ENCODE measurements at regions not wholly inside any gene's neighbourhood (a gene's known extent, or its start where the extent isn't known, plus 50 kb on each side); places are given as distances from the start of the nearest gene placed in this dataset.

GRCh38 chr10:46231087-46231486 lies 55.7 kb upstream of the ANTXRL start:
- no peaks in the 10 kb centered on the region for H3K27me3 ChIP-seq (ENCODE audit: insufficient read depth, low read length)
- no peaks in the 10 kb centered on the region for H3K4me1 ChIP-seq (ENCODE audit: insufficient read depth, low read length)
- no peak overlapping the region for H3K4me3 ChIP-seq (ENCODE audit: low read length)
- H3K9me3 ChIP-seq (ENCODE audit: low read depth, low read length), result no peaks in the 10 kb centered on the region

DNA sequence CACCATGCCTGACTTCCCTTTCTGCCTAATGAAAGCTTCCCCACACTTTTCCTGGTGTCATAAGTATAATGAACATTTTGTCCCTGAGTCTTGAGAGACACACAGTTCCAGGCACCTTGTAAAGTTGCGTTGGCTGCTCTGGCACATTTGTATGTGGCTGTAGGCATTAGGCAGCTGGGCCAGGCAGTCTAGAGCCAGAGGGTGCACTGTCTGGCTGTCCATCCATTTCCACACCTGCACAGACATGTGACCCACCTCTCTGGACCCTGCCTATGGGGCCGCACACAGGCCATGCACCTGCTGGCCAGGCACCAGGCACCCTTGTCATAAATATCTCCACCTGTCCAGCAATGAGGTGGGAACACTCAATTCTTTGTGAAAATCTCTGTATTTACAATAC lies 54.7 kb upstream of the ANTXRL start:
- H3K4me1 ChIP-seq (ENCODE audit: insufficient read depth, low read length), result no peaks in the 10 kb centered on the region
- H3K9me3 ChIP-seq (ENCODE audit: low read depth, low read length), result no peaks in the 10 kb centered on the region
- no peak overlapping the region for H3K4me3 ChIP-seq (ENCODE audit: low read length)
- H3K27me3 ChIP-seq (ENCODE audit: insufficient read depth, low read length), result no peaks in the 10 kb centered on the region

DNA sequence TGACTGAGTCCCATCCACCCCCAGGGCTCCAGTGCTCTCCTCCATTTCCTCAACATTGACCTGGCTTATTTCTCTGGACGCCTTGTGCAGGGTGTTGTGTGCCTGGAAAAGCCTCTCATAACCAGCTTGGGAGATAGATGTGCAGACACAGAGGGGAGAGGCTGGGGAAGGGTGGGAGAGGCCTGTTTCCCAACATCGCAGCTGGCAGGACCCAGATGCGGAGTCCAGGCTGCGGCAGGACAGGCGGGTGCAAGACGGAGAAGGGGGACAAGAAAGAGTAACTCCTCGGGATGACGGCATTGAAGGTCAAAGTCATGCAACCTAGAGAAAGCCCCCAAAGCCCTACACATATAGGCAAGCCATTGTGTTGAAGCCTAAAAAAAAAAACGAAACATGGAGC lies 54.1 kb upstream of the ANTXRL start:
- H3K4me1 ChIP-seq (ENCODE audit: insufficient read depth, low read length), result no peaks in the 10 kb centered on the region
- no peak overlapping the region for H3K4me3 ChIP-seq (ENCODE audit: low read length)
- no peaks in the 10 kb centered on the region for H3K27me3 ChIP-seq (ENCODE audit: insufficient read depth, low read length)
- no peaks in the 10 kb centered on the region for H3K9me3 ChIP-seq (ENCODE audit: low read depth, low read length)

- H3K9me3 ChIP-seq (ENCODE audit: low read depth, low read length), result no peaks in the 10 kb centered on the region
- H3K27me3 ChIP-seq (ENCODE audit: insufficient read depth, low read length), result no peaks in the 10 kb centered on the region
- H3K4me3 ChIP-seq (ENCODE audit: low read length), result no peak overlapping the region
- H3K4me1 ChIP-seq (ENCODE audit: insufficient read depth, low read length), result no peaks in the 10 kb centered on the region
Measured at GRCh38 chr10:46233181-46233580, 53.6 kb upstream of the ANTXRL start.

- Histone ChIP-seq H3K9me3 (ENCODE audit: low read depth, low read length) (no peaks in the 10 kb centered on the region), H3K27me3 (ENCODE audit: insufficient read depth, low read length) (no peaks in the 10 kb centered on the region), H3K4me1 (ENCODE audit: insufficient read depth, low read length) (no peaks in the 10 kb centered on the region), H3K4me3 (ENCODE audit: low read length) (no peak overlapping the region)
Measured at GRCh38 chr10:46234026-46234425, 52.8 kb upstream of the ANTXRL start.

DNA sequence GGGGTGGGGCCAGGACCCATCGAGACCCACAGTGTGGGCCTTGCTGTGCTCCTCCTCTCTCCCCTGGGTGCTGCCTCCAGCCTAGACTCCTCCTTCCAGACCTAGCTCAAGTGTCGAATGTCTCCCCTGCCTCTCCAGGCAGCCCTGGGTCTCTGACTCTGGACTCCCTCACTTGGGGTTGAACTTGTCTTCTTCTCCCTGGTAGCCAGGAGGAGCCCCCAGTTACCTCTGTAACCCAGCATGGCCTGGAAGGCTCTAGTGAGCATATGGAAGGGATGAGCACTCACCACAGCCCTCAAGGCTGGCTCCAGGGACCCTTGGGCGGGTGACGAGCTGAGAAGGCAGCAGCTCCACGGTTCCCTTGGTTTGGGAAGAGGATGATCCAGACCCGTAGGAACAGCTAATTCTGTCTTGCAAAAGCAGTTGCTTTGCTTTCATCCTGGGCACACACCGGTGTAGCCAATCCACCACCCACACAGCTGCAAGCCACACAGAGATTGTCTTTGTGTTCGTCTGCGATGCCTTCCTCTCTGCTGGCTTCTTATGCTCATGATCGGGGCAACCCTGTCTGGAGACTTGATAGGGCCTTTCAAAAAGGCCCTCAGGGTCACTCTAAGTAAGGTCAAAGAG lies 52.3 kb upstream of the ANTXRL start:
- Histone ChIP-seq H3K27me3 (ENCODE audit: insufficient read depth, low read length) (no peaks in the 10 kb centered on the region), H3K9me3 (ENCODE audit: low read depth, low read length) (no peaks in the 10 kb centered on the region), H3K4me1 (ENCODE audit: insufficient read depth, low read length) (no peaks in the 10 kb centered on the region), H3K4me3 (ENCODE audit: low read length) (no peak overlapping the region)

GRCh38 chr10:46235705-46236545 lies 50.9 kb upstream of the ANTXRL start:
- no peaks in the 10 kb centered on the region for H3K27me3 ChIP-seq (ENCODE audit: insufficient read depth, low read length)
- H3K4me3 ChIP-seq (ENCODE audit: low read length), result no peak overlapping the region
- no peaks in the 10 kb centered on the region for H3K4me1 ChIP-seq (ENCODE audit: insufficient read depth, low read length)
- H3K9me3 ChIP-seq (ENCODE audit: low read depth, low read length), result no peaks in the 10 kb centered on the region

DNA sequence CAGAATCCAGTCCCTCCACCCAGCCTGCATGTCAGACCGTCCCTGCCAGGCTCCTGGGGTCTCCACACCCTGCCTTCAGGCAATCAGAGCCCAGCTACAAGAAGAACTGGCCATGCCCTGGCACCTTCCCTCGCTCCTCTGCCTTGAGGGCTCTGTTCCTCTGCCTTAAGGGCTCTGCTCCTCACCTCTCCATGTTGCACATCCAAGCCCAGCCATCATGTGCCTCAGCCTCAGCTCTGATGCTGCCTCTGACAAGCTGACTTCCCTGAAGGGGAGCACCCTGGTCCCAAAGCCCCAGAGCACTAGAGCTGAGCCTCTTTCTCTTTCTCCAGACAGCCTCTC lies 50.3 kb upstream of the ANTXRL start:
- Histone ChIP-seq H3K9me3 (ENCODE audit: low read depth, low read length) (no peaks in the 10 kb centered on the region), H3K4me3 (ENCODE audit: low read length) (no peak overlapping the region), H3K27me3 (ENCODE audit: insufficient read depth, low read length) (no peaks in the 10 kb centered on the region), H3K4me1 (ENCODE audit: insufficient read depth, low read length) (no peaks in the 10 kb centered on the region)

GRCh38 chr10:46236941-46237681 lies 49.7 kb upstream of the ANTXRL start:
- H3K4me1 ChIP-seq (ENCODE audit: insufficient read depth, low read length), result no peaks in the 10 kb centered on the region
- H3K4me3 ChIP-seq (ENCODE audit: low read length), result no peak overlapping the region
- H3K9me3 ChIP-seq (ENCODE audit: low read depth, low read length), result peaks cover 4% of the 10 kb centered on the region
- no peaks in the 10 kb centered on the region for H3K27me3 ChIP-seq (ENCODE audit: insufficient read depth, low read length)
